ENCODE measurements at regions not wholly inside any gene's neighbourhood (a gene's known extent, or its start where the extent isn't known, plus 50 kb on each side); places are given as distances from the start of the nearest gene placed in this dataset.

DNA sequence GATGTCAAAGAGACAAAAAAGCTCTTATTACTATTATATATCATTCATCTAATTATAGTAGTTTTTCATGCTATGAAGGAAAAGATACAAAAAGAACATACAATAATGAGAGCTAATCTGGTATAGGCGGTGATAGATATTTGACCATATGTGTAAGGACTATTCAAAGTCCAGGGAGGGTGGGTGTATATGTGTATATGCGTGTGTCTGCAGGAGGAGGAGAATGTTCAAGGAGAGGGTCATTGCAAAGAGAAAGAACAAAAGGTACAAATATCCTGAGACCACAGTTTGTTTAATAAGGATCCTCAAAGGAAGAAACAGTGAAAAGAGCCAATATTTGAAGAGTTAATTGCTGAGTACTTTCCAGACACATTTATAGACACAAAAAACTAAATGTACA is 1288.6 kb upstream of the CITED2 start:
- WGBS, 4 donors, result 89 to 97% (median 93%) methylated on average over 2 of the region's 2 CpGs
- intact Hi-C loops (cut with DNase I), result no loop called here

GRCh38 chr6:140661691-140662090 is 1287.2 kb upstream of the CITED2 start:
- intact Hi-C loops (cut with DNase I), result no loop called here
- DNase-seq (no peak), ATAC-seq (no peak)
- no peak overlapping the region for H3K4me3 ChIP-seq
- peaks cover 0 to 3% (median 0%) of the 10 kb centered on the region in 12 donors for H3K4me1 ChIP-seq
- H3K9me3 ChIP-seq, result no peaks in the 10 kb centered on the region
- no peak overlapping the region for H3K27ac ChIP-seq
- 76 to 85% (median 81%) methylated on average over 3 of the region's 3 CpGs for WGBS, 4 donors
- no peaks in the 10 kb centered on the region for H3K27me3 ChIP-seq
- TF ChIP-seq, protein P1, sequence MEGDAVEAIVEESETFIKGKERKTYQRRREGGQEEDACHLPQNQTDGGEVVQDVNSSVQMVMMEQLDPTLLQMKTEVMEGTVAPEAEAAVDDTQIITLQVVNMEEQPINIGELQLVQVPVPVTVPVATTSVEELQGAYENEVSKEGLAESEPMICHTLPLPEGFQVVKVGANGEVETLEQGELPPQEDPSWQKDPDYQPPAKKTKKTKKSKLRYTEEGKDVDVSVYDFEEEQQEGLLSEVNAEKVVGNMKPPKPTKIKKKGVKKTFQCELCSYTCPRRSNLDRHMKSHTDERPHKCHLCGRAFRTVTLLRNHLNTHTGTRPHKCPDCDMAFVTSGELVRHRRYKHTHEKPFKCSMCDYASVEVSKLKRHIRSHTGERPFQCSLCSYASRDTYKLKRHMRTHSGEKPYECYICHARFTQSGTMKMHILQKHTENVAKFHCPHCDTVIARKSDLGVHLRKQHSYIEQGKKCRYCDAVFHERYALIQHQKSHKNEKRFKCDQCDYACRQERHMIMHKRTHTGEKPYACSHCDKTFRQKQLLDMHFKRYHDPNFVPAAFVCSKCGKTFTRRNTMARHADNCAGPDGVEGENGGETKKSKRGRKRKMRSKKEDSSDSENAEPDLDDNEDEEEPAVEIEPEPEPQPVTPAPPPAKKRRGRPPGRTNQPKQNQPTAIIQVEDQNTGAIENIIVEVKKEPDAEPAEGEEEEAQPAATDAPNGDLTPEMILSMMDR (IDR thresholded peaks at IDR 0.05), result no peak
- no peak for TF ChIP-seq POLR2A (IDR thresholded peaks at IDR 0.05)
- no peaks in the 10 kb centered on the region for H3K36me3 ChIP-seq

More for the DNA sequence above, 1288.6 kb upstream of the CITED2 start:
- no peak for ATAC-seq
- TF ChIP-seq, protein P1 (IDR thresholded peaks at IDR 0.05), result no peak
- no peak for TF ChIP-seq POLR2A (IDR thresholded peaks at IDR 0.05)
- Histone ChIP-seq H3K4me3 (no peak overlapping the region), H3K9me3 (no peaks in the 10 kb centered on the region), H3K27ac (no peak overlapping the region), H3K4me1 (peaks cover 0 to 3% (median 0%) of the 10 kb centered on the region in 12 donors), H3K27me3 (no peaks in the 10 kb centered on the region), H3K36me3 (no peaks in the 10 kb centered on the region)
- no peak for DNase-seq

- H3K4me3 ChIP-seq, result no peak overlapping the region
- H3K36me3 ChIP-seq, result no peaks in the 10 kb centered on the region
- H3K27me3 ChIP-seq, result no peaks in the 10 kb centered on the region
- TF ChIP-seq, protein P1 (IDR thresholded peaks at IDR 0.05), result no peak
- TF ChIP-seq POLR2A (IDR thresholded peaks at IDR 0.05), result no peak
- ATAC-seq, result no peak
- H3K4me1 ChIP-seq, result peaks cover 0 to 3% (median 0%) of the 10 kb centered on the region in 12 donors
- no peaks in the 10 kb centered on the region for H3K9me3 ChIP-seq
- no peak for DNase-seq
- WGBS, 4 donors, result 68 to 83% (median 79%) methylated on average over 2 of the region's 2 CpGs
- no peak overlapping the region for H3K27ac ChIP-seq
- intact Hi-C loops (cut with DNase I), result no loop called here
These were observed 1285.8 kb upstream of the CITED2 start for GRCh38 chr6:140660295-140660694.

DNA sequence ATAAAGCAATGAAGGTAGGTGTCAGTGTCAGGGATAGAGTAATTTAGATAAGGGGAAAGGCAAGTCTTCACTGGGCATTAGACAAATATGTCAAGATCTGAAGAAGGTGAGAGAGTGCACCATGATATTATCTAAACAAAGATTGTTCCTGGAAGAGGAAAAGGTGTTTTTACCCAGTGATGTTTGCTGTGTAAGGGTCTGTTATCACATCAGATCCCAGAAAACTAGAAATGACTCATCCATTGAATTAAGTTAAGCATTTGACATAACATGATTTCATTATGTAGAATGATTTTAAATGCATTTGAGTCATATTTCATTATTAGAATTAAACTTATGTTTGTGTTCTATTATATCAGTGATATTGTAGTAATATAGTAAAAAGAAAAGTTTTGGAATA is 1279.5 kb upstream of the CITED2 start:
- DNase-seq, result no peak
- Histone ChIP-seq H3K4me1 (no peaks in the 10 kb centered on the region), H3K27ac (no peak overlapping the region), H3K9me3 (no peaks in the 10 kb centered on the region), H3K27me3 (no peaks in the 10 kb centered on the region), H3K36me3 (no peaks in the 10 kb centered on the region), H3K4me3 (no peak overlapping the region)
- ATAC-seq, result no peak
- TF ChIP-seq POLR2A (IDR thresholded peaks at IDR 0.05), result no peak
- TF ChIP-seq, protein P1 (IDR thresholded peaks at IDR 0.05), result no peak
- intact Hi-C loops (cut with DNase I), result no loop called here

All from heart left ventricle (tissue), 16 donors.